GM19240 (cell line): ENCODE measurements at regions not wholly inside any gene's neighbourhood (a gene's known extent, or its start where the extent isn't known, plus 50 kb on each side); places are given as distances from the start of the nearest gene placed in this dataset.

Experiments
- DNase-seq: peaks from one replicate; pipeline ENCODE4 v3.0.0; 2011; ENCODE audit warnings: low spot score; ENCODE audit not compliant: insufficient read length

DNA sequence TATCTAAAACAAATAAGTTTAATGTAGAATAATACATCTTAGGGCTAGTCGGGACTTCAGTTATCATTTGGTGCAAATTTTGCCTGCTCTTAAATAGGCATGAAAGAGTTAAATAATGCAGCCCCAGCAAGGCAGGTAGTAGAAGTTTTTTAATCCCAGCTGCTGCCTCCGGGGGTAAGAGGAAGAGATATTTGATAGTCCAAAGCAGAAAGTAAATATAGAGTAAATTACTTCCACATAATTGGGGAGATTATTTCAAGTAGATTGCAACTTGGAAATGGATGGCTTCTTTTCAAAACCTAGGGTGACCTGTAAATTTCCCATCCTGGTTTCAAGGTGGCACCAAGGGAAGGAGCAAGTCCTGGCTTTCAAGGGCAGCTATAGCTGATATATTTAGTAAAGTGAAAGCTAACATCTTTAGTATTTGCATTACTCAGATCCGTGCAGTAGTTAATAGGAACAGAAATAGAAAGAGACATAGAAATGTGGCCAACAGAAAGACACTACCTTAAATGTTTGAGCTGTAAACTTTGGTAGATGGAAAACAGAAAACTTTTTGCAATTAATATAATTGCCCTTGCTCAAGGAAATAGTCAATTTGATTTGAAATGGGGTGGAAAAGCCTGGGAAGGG lies 109.1 kb downstream of the LMO4 start:
- no peak for DNase-seq

DNA sequence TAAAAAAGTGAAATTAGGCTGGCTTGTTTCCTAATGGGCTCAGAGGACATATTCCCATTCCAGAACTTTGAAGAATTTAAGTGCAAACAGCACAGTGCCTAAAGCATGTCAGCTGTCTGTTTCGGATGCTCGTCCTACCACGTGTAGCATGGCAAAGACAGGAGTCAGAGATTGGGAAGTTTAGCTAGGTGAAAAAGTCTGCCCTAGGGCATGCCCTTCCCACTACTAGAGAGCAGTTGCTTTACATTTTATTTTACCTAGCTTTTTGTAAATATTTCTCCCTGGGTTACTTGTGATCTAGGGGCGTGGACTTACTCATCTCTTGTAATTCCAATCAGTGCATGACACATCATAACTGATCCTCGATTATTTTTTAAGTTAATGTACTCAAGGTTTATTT lies 111.1 kb downstream of the LMO4 start:
- no peak for DNase-seq

DNA sequence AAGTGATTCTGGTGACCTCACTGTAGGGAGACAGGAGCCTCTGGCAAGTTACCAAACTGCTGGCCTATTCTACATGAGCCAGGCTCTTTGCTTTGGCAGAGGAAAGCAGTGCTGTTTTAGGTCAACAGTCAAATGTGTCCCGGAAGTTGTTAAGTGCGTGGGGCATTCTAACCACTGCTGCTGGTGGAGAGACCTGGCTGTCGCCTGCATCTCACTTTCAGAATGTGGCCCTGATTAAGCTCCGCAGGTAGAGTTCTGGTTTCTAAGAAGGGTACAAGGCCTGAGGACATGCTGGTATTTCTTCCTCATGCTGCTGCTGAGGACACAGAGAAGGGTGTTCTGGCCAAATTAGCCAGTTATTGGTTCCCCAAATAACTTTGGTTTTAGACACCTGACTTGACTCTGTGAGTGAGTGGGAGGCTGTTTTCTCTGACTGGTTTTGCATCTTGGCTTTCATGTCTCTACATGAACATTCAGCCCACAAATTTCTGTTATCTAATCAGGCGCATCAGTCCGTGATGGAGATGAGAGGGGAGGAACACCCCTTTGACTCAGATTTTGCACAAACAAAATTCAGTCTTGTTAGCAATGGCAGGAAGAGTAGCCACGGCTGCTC lies 120.8 kb downstream of the LMO4 start:
- DNase-seq: peak; percentile 21

DNA sequence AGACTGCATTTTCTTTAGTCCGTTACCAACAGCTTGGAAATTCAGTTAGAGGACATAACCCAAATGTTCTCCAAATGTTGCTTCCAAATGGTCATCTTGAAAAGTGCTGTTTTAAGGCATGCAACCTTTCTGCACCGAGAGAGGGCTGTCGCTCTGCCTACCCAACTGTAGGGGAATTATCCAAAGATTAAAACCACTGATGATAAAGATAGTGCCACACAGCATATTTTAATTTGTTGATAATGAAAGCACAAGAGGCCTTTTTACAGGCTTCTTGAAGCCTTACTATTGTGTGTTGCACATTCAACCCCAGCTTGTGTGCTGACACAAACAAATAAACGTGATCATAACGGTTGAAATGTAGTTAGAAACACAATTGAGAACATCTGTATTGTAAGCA lies 121.5 kb downstream of the LMO4 start:
- DNase-seq: no peak

DNA sequence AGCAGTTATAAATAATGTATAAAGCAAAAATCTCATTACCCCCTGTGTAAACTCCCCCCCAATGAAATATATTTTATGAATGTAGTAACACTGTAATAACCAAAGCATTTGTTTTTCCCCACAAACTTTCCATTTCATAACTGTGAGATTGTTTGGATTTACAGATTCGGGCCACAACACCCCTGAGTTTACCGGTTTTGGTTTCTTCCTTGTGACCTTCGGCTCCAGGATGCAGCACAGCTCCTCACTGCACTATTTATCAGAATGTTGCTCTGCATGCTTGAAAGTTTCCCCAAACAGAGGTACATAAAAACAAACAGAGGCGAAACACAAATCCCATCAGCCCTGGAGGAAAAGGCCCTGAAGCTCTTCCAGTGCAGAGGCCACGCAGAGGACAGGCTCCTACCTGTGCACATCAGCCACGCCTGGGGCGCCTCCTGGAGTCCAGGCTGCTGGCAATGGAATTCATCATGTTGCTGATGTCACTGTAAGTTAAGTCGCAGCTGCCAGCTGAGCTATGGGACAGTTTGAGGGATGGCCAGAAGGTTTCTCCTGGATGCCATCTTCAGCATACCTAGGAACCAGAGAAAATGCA lies 122.0 kb downstream of the LMO4 start:
- DNase-seq: no peak

DNA sequence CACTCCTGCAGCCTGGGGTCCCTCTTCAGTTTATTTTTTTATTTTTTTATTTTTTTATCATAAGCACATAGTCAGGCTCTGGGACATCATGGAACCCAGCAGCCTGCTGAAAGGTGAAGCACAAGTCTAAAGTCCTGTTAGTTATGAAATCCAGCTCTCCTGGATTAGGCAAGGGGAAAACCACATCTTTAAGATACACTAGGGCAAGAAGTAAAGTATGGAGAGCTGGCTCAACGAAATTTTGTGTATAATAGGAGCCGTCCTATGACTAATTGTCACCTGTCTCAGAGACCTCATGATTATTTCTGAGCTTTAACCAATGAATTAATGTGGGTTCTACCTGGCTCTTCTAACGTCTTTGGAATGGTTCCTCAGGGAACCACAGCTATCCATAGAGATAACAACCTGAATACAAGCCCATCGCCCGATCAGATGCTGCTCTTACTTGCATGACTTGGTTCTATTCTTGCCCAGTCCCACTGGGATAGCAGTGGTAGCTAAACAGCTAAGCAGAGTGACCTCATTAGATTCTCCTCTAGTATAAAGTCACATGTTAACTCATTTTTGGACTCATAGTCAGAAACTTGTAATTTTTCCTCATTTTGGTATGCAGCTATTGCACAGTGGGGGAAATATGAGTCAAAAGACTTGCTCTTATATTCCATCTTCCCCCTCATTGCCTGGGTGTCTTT lies 122.7 kb downstream of the LMO4 start:
- DNase-seq: no peak

DNA sequence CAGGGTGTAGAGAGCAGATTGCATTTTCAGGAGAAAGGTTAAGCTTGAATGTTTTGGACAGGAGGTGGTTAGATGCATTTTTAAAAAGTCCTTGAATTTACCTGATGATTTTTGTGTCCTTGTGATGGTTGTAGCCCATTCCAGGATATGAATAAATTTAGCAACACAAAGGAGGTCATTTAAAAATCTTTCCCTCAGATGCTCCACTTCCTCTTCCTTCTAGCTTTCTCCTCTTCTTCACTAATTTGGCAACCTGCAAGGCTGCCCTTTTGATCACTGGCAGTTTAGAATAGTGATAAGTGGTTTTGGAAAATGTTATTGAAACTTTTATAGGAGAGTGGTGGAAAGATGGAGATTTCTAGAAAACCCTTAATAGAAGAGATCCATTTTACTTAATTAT lies 124.0 kb downstream of the LMO4 start:
- no peak for DNase-seq

DNA sequence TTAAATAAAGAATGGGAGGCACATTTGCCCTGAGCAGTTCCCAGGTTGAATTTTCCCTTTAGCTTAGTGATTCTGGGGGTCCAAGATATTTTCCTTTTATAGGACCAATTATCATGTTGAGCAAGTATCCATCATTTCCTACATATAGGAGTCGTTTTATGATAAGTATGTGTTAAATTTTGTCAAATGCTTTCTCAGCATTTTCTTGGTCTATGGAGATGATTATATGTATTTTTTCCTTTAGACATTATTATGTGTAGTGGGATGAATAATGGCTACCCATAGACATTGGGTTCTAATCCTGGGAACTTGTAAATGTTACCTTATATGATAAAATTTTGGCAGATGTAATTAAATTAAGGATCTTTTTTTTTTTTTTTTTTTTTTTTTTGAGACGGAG lies 128.7 kb downstream of the LMO4 start:
- no peak for DNase-seq

DNA sequence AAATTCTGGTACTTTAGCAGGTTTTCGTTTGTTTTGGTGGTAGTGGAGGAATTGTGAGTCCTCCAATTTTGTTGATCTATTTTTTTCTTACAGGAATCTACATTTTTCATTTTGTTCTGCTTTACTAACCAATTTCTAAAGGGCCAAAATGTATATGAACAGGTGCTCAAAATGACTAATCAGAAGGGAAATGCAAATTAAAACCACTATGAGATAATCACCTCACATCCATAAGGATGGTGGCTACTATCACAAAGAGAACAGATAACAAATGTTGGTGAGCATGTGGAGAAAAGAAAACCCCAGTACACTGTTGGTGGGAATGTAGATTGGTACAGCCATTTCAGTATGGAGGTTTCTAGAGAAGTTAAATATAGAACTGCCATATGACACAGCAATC lies 134.2 kb downstream of the LMO4 start:
- no peak for DNase-seq

DNA sequence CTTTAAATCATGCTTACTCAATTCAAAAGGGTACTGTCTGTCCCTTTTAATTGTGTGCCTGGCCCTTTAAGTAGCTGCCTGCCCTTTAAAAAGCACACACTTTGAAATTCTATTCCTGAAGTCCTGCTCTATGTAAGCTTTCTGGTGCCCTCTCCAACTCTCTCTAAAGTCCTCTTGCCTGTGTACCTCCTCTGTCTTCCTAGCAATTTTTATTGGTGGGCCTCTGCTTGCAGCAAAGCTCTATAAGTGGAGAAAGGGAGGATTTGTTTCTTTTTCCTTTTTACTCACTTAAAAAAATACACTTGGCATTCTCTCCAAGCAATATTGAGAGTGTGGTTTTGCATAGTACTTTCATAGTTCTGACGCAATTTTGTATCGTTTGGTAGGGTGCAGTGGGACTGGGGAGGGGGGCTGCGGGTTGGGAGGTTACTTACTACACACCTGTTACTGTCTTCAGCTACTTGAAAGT lies 135.4 kb downstream of the LMO4 start:
- peak; percentile 3 for DNase-seq

DNA sequence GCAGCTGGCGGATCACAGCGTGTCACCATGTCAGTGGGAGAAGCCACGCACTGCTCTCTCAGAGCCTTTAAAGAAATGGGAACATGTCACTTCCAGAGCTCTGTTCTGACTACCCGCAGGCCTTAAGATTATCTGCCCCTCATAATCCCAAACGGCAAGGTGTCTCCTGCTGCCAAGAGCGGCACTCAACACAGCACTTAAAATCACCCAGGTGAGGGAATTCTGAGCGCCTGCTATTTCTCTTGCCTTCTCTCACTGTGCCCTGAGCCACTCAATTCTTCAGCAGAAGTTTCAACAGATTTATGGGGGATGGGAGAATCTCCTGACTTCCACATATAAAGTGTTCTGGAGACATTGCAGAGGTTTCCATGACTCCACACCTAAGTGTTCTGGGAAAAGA lies 137.9 kb downstream of the LMO4 start:
- DNase-seq: no peak

DNA sequence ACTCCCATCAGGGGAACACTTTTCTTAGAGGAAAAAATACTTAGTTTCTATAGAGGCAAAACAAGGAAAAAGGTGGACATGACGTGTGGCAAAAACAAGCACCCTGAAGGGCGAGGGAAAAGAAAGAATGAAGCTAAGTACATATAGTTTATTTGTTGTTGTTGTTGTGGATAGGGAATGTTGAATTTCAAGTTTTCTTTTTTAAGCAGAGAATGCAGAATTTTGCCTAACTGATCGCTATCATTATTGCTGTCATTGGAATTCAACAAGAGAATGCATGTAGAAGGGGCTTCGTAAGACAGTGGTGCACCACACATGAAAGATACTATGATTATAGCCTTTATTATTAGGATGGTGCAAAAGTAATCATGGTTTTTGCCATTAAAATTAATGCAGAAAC lies 144.0 kb downstream of the LMO4 start:
- DNase-seq: no peak

DNA sequence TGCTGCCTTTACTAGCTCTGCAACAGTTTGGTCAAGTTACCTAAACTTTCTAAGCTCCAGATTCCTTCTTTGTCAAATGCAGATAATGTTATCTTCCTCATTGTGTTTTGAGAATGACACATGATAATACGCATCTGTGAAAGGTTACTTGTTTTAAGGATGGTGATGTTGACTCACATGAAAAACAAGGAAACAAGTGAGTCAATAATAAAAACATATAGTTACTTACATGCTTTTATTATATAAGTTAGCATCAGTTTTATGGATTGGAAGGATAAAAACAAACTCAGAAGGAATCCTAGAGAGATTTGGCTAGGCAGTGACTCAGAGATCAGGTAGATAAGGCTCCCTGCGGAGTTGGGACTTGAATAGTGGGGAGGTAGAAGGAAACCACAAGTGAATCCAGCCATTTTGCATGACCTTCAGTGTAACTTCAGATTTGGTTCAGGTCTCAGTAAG lies 144.6 kb downstream of the LMO4 start:
- no peak for DNase-seq

DNA sequence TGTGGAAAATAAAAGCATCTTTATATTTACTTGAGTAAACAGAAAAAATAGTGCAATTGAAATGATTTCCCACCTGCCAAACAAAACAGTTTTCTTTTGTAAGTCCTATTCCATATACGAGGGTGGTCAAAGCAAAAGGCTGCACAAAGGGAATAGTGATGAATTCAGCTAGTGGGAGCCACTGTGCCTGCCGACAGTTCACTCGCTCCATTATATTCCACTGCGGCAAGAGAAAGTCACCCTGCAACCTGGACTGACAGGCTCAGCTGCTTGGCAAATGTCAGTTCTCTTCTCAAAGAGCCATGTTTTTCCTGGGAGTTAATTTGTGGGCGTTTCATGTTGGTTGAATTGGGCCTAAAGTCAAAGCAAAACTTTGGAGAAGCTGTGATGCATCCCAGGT lies 145.4 kb downstream of the LMO4 start:
- no peak for DNase-seq

DNA sequence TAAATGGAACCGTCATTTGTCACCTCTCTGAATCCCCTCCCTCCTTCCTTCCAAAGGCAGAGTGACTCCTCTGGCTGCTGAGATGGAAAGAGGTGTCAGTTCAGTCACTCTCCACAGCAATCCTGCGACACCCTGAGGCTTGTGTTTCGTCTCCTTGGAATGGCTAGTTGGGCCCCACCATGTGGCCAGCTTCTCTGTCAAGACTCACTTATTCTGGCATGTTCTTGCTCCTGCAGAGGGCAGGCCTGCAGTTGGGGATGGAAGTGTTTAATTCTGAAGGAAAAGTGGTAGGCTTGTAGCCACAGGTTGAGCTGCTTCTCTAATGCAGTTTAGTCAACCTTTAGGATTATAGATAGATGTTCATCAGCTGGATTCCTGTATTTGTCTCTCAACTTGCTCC lies 149.6 kb downstream of the LMO4 start:
- DNase-seq: no peak

DNA sequence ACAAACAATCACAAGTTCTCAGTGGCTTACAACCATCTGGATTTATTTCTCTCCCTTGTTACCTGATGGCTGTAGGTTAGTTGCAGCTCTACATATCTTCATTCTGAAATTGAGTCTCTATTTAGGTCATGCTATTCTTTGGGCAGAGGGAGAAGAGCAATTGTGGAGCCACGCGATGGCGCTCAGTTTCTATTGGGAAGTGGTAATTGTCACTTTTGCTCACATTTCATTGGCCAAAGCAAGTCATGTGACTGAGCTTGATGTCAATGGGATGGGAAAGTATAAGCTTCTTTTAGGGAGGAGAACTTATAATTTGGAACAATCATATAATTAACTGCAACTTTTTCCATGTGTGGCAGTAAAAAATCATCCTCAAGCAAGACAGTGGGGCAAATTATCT lies 166.5 kb downstream of the LMO4 start:
- no peak for DNase-seq

DNA sequence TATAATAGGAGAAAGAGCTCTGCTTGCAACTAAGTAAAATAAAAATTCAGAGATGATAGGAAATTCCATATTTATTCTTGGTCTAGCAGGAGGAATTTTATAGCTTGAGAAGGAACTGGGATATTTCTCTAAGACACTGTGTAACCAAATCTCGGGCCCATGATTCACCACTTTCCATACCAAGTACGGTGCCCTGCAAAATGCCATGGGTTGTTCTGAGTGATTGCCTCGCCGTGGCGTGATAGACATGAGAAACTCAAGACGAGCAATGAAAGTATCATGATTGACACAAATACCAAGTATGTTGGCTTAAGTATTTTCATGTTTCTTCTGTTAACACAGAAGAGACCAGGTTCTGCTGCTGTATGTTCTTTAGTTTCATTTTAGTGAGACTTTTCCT lies 167.2 kb downstream of the LMO4 start:
- DNase-seq: no peak

DNA sequence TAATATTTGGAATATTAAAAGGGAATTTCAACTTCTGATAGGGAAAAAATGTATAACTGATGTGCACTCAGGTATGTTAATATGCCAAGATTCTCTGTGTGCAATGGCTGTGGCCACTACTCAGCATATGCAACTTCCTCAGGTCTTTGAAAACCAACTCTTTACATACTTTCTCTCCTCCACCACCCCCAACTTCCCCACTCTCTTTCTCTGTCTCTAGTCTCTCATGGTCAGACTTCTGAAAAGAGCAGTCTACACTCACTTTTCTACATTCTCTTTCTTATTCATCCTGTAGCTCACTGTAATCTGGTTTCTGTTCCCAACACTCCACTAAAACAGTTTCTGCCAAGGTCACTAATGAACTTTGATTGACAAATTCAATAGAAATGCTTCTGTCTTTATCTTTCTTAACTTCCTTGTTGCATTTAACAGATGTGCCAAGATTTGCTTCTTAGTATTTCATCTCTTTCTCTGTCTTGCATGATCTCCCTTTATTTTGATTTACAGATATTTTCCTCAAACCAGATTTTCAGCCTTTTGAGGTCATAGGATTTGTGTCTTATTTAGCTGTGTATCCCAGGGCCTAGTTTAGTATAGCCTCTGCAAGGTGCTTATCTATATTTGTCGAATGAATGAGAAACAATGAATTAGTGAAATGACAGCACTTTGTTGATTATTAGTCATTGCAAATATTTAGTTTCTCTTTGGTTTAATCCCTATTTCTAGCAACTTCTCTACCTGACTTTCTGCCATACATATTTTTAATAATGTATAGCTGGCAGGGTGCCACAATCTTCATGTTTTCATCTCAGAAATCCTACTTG lies 168.9 kb downstream of the LMO4 start:
- no peak for DNase-seq

DNA sequence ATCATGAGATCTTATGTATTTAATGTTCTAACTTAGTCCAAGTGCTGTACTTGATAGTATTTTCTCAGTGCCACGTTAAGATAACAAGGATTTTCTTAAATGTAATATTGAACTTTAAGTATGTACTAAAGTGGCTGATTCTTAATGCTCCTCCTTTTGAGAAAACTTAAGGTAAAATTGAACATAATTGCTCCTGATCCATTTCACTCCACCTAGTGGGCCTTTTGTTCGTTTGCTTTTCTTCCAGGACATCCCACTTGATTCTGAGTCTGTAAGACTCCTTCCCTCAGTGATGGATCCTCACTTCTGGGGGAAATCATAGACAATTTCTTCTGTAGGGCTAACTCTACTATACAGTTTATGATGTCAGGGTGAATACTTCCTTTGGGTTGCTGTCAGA lies 173.1 kb downstream of the LMO4 start:
- DNase-seq: no peak

DNA sequence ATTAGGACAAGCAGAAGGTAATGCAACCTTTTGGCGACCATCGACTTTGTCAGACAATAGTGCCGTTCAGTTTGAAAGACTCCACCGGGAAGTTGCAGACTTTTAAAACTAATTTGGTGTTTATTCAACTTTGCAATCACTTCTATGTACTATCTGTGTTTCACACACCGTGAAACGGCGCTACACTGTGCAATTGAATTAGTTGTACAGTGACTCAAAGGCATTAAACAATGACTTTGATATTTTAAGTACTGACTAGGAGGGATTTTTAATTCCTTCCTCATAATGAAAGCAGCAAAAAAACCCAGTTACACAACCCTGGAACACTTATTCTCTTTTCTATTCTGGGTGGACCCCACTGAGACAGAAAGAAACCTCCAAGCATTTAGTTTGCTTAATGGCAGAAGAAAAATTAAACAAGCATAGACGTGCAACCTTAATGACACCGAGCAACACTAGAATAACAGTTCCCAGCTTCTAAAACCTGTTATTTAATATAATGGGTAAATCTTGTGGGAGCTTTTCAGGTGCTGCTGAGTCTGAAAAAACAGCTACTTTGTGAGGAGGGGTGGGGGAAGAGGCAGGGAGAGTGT lies 176.8 kb downstream of the LMO4 start:
- DNase-seq: no peak

DNA sequence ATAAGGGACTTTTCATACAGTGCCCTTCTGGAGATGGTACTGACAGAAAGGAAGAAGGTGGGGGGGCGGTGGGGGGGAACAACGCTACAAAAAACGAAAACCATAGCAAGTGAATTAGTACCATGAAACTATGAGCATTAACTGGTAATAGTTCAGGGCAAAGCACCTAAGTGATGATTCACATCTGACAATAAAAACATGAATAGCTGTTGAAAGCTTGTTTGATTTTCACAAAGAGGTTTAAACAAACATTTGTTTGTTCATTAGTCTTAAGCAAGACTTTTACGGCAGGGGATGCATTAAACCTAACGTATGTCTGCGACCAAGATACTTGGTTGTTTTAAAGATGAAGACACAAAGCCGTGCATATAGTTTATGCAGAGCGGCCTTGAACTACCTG lies 177.5 kb downstream of the LMO4 start:
- no peak for DNase-seq
